ENCODE measurements at regions not wholly inside any gene's neighbourhood (a gene's known extent, or its start where the extent isn't known, plus 50 kb on each side); places are given as distances from the start of the nearest gene placed in this dataset.

DNA sequence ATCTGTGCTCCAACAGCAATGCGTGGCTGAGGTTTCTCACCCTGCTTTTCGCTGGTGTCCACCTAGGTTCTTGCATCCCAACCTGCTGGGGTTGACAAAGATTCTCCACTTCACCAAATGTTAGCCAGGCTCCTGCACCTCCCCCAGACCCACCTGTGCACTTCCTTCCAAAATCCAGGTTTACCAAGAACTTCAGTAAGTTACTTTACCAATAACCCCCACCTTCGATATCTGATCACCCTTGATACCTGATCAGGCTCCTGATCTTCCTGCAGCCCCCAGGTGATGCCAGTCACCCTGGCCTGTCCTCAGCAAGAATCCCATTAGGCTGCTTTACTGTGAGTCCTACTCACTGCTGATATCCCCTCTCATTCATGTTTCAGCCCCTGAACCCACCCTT is 1203.4 kb downstream of the TBC1D22A start:
- TF ChIP-seq, protein P1, sequence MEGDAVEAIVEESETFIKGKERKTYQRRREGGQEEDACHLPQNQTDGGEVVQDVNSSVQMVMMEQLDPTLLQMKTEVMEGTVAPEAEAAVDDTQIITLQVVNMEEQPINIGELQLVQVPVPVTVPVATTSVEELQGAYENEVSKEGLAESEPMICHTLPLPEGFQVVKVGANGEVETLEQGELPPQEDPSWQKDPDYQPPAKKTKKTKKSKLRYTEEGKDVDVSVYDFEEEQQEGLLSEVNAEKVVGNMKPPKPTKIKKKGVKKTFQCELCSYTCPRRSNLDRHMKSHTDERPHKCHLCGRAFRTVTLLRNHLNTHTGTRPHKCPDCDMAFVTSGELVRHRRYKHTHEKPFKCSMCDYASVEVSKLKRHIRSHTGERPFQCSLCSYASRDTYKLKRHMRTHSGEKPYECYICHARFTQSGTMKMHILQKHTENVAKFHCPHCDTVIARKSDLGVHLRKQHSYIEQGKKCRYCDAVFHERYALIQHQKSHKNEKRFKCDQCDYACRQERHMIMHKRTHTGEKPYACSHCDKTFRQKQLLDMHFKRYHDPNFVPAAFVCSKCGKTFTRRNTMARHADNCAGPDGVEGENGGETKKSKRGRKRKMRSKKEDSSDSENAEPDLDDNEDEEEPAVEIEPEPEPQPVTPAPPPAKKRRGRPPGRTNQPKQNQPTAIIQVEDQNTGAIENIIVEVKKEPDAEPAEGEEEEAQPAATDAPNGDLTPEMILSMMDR (IDR thresholded peaks at IDR 0.05 in 8 of 11, conservative IDR thresholded peaks at IDR 0.05 in 3 of 11), result no peak
- no peak for TF ChIP-seq POLR2A (IDR thresholded peaks at IDR 0.05)
- no peak for TF ChIP-seq POLR2AphosphoS5 (IDR thresholded peaks at IDR 0.05)

All from spleen (tissue), 7 donors.